Activated CD4-positive, CD25-positive, alpha-beta regulatory T cell treated with anti-CD3 and anti-CD28 coated beads, Interleukin-2, amount 50 U/mL, for 16 hours (primary cell): ENCODE measurements at regions not wholly inside any gene's neighbourhood (a gene's known extent, or its start where the extent isn't known, plus 50 kb on each side); places are given as distances from the start of the nearest gene placed in this dataset.
"Not testable (repeated sequence)": the region's sequence is repeated elsewhere in the genome, so short reads cannot be mapped to it uniquely, and the experiment has no call there.

ENCODE experiments used
- DNase-seq: peaks from one replicate; pipeline ENCODE4 v3.0.0-alpha.2; 2020; ENCODE audit warnings: low read depth, low spot score

GRCh38 chr1:222416001-222416791, 131.7 kb downstream of the HHIPL2 start:
- DNase-seq, result no peak

- DNase-seq, result no peak
Observed at GRCh38 chr1:222415441-222415840, 132.5 kb downstream of the HHIPL2 start.

- DNase-seq, result no peak
Observed at GRCh38 chr1:222413991-222414549, 133.8 kb downstream of the HHIPL2 start.

- DNase-seq, result no peak
Observed at GRCh38 chr1:222413436-222413835, 134.5 kb downstream of the HHIPL2 start.

GRCh38 chr1:222404710-222405109, 143.2 kb downstream of the HHIPL2 start:
- DNase-seq, result no peak

- no peak for DNase-seq
Observed at GRCh38 chr1:222399197-222399596, 148.7 kb downstream of the HHIPL2 start.

- DNase-seq, result no peak
Observed at GRCh38 chr1:222394224-222394623, 153.7 kb downstream of the HHIPL2 start.

- DNase-seq, result no peak
Observed at GRCh38 chr1:222392556-222392955, 155.3 kb downstream of the HHIPL2 start.

GRCh38 chr1:222390181-222390580, 157.7 kb downstream of the HHIPL2 start:
- no peak for DNase-seq

GRCh38 chr1:222387007-222387814, 160.7 kb downstream of the HHIPL2 start:
- no peak for DNase-seq

GRCh38 chr1:222385955-222386354, 161.9 kb downstream of the HHIPL2 start:
- no peak for DNase-seq

GRCh38 chr1:222385262-222385661, 162.6 kb downstream of the HHIPL2 start:
- no peak for DNase-seq

GRCh38 chr1:222384531-222384930, 163.4 kb downstream of the HHIPL2 start:
- DNase-seq, result no peak

- no peak for DNase-seq
Observed at GRCh38 chr1:222382171-222382570, 165.7 kb downstream of the HHIPL2 start.

- DNase-seq, result no peak
Observed at GRCh38 chr1:222377428-222378088, 170.3 kb downstream of the HHIPL2 start.

GRCh38 chr1:222376791-222377190, 171.1 kb downstream of the HHIPL2 start:
- DNase-seq, result not testable (repeated sequence)

- DNase-seq, result no peak
Observed at GRCh38 chr1:222375701-222376100, 172.2 kb downstream of the HHIPL2 start.

GRCh38 chr1:222373831-222374602, 173.9 kb downstream of the HHIPL2 start:
- DNase-seq, result no peak

- DNase-seq, result no peak
Observed at GRCh38 chr1:222373216-222373615, 174.7 kb downstream of the HHIPL2 start.

- DNase-seq, result no peak
Observed at GRCh38 chr1:222372221-222372620, 175.7 kb downstream of the HHIPL2 start.
